GM06990 (cell line): ENCODE measurements at regions not wholly inside any gene's neighbourhood (a gene's known extent, or its start where the extent isn't known, plus 50 kb on each side); places are given as distances from the start of the nearest gene placed in this dataset.

Experiments
- DNase-seq: peaks from one replicate; pipeline ENCODE4 v3.0.0-alpha.2; 2011; ENCODE audit not compliant: insufficient read length; ENCODE audit errors: extremely low read depth
- H3K27me3 ChIP-seq: replicated peaks from 2 replicates; pipeline ENCODE4 v1.6.0; 2011; ENCODE audit warnings: low read length; ENCODE audit not compliant: control insufficient read depth, insufficient read depth
- H3K36me3 ChIP-seq: 2 replicates; pipeline ENCODE4 v1.5.1; 2011; ENCODE audit warnings: low read length; ENCODE audit not compliant: control insufficient read depth, insufficient read depth
- H3K4me3 ChIP-seq: replicated peaks from 2 replicates; pipeline ENCODE4 v1.5.1; 2011; ENCODE audit warnings: low read depth, mild to moderate bottlenecking, control low read depth, low read length
- TF ChIP-seq, protein P1 (sequence below): IDR thresholded peaks from 2 replicates; pipeline ENCODE4 v1.5.1; 2011; ENCODE audit warnings: low read length, control low read depth, mild to moderate bottlenecking, inconsistent platforms; ENCODE audit not compliant: insufficient read depth, poor library complexity, severe bottlenecking

- Histone ChIP-seq H3K4me3 (peak overlapping the region; percentile 54), H3K36me3 (no peaks in the 10 kb centered on the region), H3K27me3 (no peaks in the 10 kb centered on the region)
- DNase-seq, result no peak
- TF ChIP-seq, protein P1, sequence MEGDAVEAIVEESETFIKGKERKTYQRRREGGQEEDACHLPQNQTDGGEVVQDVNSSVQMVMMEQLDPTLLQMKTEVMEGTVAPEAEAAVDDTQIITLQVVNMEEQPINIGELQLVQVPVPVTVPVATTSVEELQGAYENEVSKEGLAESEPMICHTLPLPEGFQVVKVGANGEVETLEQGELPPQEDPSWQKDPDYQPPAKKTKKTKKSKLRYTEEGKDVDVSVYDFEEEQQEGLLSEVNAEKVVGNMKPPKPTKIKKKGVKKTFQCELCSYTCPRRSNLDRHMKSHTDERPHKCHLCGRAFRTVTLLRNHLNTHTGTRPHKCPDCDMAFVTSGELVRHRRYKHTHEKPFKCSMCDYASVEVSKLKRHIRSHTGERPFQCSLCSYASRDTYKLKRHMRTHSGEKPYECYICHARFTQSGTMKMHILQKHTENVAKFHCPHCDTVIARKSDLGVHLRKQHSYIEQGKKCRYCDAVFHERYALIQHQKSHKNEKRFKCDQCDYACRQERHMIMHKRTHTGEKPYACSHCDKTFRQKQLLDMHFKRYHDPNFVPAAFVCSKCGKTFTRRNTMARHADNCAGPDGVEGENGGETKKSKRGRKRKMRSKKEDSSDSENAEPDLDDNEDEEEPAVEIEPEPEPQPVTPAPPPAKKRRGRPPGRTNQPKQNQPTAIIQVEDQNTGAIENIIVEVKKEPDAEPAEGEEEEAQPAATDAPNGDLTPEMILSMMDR, result no peak
Observed at GRCh38 chr21:16194788-16195537, 465.2 kb downstream of the USP25 start.

- H3K27me3 ChIP-seq, result no peaks in the 10 kb centered on the region
- TF ChIP-seq, protein P1, result no peak
- peak; percentile 17 for DNase-seq
- no peaks in the 10 kb centered on the region for H3K36me3 ChIP-seq
- peak overlapping the region; percentile 27 for H3K4me3 ChIP-seq
Observed at GRCh38 chr21:16195538-16195910, 465.7 kb downstream of the USP25 start.

DNA sequence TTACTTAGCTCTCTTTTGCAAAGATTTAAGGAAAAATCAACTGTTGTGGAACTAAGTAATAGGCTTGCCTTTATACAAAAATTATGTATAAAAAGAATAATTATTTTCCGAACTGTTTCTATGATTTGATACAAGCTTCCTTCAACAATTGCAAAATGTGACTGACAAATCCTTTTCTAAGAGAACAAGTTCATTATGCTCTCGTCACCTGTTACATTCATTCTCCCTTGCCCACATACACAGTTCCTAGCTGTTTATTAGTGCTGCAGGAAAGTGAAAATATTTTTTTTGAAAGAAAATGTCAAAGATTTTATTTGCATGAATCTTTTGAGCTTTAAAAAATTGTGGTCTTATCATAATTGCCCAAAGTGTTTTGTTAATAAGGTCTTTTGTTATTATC lies 466.2 kb downstream of the USP25 start:
- Histone ChIP-seq H3K27me3 (no peaks in the 10 kb centered on the region), H3K4me3 (peak overlapping the region; percentile 31), H3K36me3 (no peaks in the 10 kb centered on the region)
- TF ChIP-seq, protein P1, result no peak
- DNase-seq, result no peak

DNA sequence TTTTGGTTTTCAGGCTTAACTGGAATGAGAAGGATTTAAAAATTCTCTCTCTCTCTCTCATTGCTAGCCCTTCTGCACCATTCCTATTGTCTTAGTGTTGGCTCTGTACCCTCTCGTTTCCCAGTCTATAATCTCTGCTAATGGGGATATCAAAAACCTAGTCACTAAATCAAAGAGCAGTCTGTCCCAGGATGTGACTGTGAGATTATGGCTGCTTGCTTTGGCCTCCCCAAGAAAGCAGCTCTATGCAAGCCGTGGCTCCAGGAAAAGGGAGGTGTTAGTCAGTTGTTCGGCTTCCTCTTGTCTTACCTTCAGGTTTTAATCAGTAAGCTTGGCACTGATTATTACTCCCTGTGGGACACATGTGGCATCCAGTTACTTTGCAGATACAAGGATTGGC lies 468.8 kb downstream of the USP25 start:
- no peak for DNase-seq
- H3K27me3 ChIP-seq, result no peaks in the 10 kb centered on the region
- H3K4me3 ChIP-seq, result no peak overlapping the region
- no peaks in the 10 kb centered on the region for H3K36me3 ChIP-seq
- TF ChIP-seq, protein P1, result no peak

GRCh38 chr21:16199539-16199938 lies 469.8 kb downstream of the USP25 start:
- no peaks in the 10 kb centered on the region for H3K36me3 ChIP-seq
- peak; percentile 11 for DNase-seq
- H3K4me3 ChIP-seq, result no peak overlapping the region
- TF ChIP-seq, protein P1, result no peak
- H3K27me3 ChIP-seq, result no peaks in the 10 kb centered on the region
